Hematopoietic multipotent progenitor cell treated with erythropoietin and hydrocortisone succinate and interleukin-3 and kit ligand, for 15 days (in vitro differentiated cells): ENCODE measurements at regions not wholly inside any gene's neighbourhood (a gene's known extent, or its start where the extent isn't known, plus 50 kb on each side); places are given as distances from the start of the nearest gene placed in this dataset.

Experiments used
- DNase-seq: peaks from one replicate; pipeline ENCODE4 v3.0.0-alpha.2; 2015; ENCODE audit warnings: low spot score

GRCh38 chr13:84962141-84962750 is 837.0 kb downstream of the SLITRK6 start:
- DNase-seq: no peak

GRCh38 chr13:84961023-84961422 is 838.2 kb downstream of the SLITRK6 start:
- no peak for DNase-seq

- no peak for DNase-seq
Measured at GRCh38 chr13:84959818-84960217, 839.4 kb downstream of the SLITRK6 start.

DNA sequence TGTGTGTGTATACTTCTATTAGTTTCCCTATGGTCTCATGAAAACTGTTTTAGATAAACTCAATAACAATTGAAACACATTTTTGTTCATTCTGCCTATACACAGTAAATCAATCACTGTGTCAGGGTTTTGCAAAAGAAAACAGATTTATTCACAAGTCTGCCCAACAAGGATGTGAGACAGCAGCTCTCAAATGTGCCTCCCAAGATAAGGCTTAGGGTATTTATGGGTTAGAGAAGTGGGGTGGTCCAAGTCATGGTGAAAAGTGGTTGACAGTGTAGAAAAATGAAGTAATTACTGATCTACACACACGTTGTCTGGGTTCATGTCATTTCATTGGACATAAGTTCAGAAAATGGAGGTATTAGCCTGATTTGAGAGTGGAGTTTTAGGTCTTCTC is 844.6 kb downstream of the SLITRK6 start:
- no peak for DNase-seq

- no peak for DNase-seq
Measured at GRCh38 chr13:84951128-84951527, 848.1 kb downstream of the SLITRK6 start.

DNA sequence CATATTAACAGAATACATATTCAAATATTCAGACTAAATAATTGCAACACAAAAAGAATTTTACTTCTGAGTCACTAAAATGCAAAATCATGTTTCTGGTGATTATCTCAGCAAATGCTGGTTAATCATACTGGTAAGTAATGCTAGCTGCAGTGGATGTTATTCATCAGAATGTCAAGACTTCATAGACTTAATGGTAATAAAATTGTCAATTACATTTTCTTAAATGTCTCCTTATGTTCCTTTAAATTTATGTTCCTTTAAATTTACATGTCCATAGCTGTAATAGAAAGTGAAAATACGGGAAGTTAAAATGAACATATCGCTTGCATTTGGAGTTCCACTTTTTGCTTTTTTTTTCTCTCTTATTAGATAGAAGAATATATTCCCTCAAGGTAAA is 853.0 kb downstream of the SLITRK6 start:
- no peak for DNase-seq

DNA sequence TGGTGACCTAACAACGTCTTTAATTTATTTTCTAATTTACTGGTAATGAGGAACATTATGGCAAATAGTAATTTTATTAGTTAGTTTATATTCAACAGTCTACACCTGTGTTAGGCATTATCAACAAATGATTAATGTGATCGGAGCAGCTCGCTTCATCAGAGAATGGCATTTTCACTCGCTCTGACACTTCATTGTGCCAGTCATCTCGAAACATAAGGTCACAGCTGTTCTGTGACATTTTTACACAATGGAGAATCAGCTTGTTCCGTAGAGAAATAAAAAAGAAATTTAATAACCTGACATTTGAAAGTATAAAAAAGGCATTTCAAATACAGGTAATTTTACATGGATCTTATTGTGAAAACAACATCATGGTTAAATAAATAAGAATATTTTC is 858.4 kb downstream of the SLITRK6 start:
- no peak for DNase-seq

GRCh38 chr13:84940167-84940566 is 859.1 kb downstream of the SLITRK6 start:
- DNase-seq: no peak

DNA sequence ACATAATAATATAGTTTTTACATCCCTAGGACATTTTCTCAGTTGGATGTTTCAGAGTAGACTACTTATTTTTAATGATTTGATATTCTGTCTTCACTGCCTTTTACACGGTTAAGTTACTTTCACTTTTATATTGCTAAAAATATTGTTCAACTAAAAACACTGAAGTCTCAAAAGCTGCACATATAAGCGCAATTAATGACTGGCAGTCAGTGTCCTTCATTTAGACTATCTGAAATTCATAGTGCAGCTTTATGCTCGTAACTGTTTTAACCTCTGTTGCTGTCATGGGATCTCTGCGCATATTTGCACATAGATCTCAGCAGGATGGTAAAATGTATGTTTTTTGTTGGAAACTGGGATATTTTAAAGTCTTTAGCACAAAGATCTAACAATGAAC is 864.3 kb downstream of the SLITRK6 start:
- no peak for DNase-seq

GRCh38 chr13:84933797-84934196 is 865.4 kb downstream of the SLITRK6 start:
- no peak for DNase-seq

DNA sequence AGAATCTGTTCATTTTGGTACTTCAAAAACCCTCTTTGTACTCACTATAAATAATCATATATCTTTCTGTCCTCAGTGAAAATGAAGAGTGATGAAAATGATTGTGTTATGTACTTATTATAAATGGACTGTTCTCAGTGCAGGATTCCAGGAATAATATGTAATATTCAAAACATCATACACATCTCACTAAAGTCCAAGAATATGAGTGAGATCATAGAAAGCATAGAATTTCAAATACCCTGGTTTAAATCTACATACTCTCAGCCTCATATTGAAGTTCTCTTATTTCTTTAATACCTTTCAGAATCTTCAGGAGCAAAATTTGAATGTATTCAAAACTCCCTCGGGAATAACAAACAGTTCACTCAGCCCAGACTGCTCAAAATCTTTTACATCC is 868.0 kb downstream of the SLITRK6 start:
- DNase-seq: no peak

DNA sequence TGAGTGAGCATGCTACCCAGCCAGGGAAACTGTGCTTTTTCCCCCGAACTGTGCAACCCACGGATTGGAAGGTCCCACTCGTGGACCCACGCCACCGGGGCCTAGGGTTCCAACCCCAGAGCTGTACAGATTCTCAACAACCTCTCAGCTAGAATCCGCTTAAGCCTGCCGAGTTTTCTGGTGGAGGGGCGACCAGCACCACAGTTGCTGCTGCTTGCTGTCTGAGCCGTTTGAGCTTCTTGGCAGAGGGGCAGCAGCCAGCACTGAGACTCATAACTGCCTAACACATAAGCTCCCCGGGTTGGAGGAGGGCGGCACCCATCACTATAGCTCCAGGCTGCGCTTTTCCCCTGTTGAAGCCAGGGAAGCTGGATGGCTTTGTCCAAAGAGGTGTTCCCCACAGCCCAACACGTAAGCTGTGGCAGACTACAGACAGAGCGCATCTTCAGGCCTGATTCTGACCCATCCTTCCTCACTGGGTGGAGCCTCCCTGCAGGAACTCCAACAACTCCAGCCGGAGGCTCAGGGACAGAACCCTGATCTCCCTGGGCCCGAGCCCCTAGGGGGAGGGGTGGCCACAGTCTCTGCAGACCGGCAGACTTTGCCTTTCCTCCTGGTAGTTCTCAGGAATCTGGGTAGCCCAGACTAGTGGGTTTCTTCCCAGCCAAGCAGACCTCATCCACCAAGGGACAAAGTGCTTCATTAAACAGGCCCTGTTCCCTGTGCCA is 871.6 kb downstream of the SLITRK6 start:
- no peak for DNase-seq

- no peak for DNase-seq
Measured at GRCh38 chr13:84925443-84925842, 873.8 kb downstream of the SLITRK6 start.

DNA sequence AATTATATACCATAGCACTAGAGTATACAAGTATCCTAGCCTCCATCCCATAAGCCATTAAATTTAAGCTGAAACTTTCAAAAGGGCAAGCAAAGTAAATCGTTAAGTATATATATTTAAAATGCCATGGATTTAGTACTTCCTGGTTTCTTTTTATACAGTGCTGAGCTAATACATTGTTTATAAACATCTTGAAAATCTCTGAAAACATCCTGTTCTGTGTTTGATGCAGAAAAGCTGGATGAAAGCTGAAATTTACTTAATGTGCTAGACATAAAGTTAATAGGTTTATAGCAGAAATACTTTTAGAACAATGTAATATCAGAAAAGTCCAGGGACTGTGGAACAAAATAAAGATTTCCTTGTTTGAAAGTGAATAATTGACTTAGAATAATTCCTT is 875.4 kb downstream of the SLITRK6 start:
- DNase-seq: no peak

- no peak for DNase-seq
Measured at GRCh38 chr13:84917252-84917878, 881.9 kb downstream of the SLITRK6 start.

GRCh38 chr13:84912720-84913119 is 886.5 kb downstream of the SLITRK6 start:
- no peak for DNase-seq

DNA sequence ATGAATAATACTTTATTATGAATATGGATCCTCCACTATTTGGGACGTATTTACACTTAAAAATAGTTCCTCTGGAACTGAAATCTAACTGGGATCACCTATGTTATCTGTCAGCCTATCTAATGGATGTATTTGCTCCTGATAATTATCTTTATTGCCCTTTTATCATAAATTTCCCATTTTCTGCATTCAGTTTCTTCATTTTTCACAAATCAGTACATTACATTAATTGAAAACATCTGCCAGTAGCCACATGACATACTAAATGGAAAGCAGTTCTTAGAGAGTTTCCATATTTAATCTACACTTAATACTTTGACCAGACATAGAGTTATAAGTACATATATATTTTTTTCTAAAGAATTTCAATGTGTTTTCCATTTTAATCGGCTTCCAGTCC is 888.8 kb downstream of the SLITRK6 start:
- no peak for DNase-seq

GRCh38 chr13:84903391-84903790 is 895.8 kb downstream of the SLITRK6 start:
- no peak for DNase-seq

- DNase-seq: no peak
Measured at GRCh38 chr13:84902243-84902642, 897.0 kb downstream of the SLITRK6 start.

DNA sequence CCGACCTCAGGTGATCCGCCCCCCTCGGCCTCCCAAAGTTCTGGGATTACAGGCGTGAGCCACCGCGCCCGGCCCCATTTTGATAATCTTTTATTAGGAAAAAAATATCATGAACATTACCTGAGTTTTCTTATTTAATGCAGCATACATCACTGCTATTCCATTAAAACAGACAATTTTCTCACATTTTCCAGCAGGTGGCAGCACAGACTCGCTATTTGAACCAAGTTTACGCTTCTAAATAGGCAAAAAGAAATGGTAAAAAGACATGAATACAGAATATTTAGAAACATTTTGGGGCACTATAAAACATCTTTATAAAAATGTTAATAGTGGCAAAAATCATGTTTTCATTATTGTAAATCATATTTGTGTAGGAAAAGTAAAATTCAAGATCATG is 903.1 kb downstream of the SLITRK6 start:
- DNase-seq: peak; percentile 25

DNA sequence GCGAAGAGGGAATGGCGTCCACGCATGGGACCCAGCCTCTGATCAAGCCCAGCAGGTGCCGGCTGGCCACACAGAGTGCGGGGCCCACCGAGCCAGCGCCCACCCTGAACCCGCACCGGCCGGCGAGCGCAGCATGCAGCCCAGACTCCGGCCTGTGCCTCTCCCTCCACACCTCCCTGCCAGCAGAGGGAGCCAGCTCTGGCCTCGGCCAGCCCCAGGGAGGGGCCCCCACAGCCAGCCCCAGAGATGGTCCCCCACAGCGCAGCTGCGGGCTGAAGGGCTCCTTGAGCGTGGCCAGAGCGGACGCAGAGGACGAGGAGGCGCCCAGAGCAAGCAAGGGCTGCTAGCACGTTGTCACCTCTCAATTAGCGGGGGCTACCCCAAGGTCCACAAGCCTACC is 904.5 kb downstream of the SLITRK6 start:
- no peak for DNase-seq

DNA sequence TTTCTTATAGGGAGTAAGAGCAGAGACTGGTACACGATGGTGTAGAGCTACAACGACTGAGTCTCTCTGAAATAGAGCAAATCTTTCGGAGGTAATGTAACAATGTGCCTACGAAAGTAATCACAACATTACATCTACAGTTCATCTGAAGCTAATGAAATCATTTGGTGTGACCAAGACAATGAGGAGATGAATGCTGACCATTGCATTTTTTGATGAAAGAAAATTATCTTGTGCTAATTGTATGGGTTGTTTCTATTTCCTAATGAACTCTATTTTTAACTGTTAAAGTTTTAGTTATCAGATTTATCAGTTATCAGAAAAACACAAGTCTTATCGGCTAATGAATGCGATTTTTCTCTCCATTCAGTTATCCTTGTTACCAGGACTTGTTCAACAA is 913.4 kb downstream of the SLITRK6 start:
- DNase-seq: no peak

- DNase-seq: no peak
Measured at GRCh38 chr13:84873951-84874350, 925.3 kb downstream of the SLITRK6 start.

GRCh38 chr13:84870190-84870589 is 929.0 kb downstream of the SLITRK6 start:
- no peak for DNase-seq
